ENCODE measurements at regions not wholly inside any gene's neighbourhood (a gene's known extent, or its start where the extent isn't known, plus 50 kb on each side); places are given as distances from the start of the nearest gene placed in this dataset.

GRCh38 chr1:98480271-98480670 is 181.2 kb upstream of the SNX7 start:
- no peak for DNase-seq (ENCODE audit: low spot score)

- DNase-seq (ENCODE audit: low spot score) = no peak
Measured at GRCh38 chr1:98478121-98478520, 183.4 kb upstream of the SNX7 start.

DNA sequence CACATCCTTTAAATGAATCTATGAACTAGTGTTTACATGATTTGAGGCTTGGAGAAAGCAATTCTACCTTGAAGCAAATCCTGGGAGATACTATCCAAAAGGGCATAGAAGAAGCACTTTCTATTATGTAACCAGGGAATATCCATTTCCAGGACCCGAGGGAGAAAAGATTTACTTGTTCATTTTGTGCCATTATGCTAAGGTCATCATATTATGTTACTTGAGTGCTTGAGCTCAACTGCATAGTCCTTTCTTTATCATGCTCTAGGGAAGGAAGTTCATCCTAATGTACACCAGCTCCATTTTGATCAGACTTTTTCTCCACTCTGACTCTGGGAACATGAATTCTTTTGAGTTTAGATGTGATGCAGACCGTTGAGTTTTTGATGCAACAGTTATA is 188.6 kb upstream of the SNX7 start:
- DNase-seq (ENCODE audit: low spot score) = no peak

DNA sequence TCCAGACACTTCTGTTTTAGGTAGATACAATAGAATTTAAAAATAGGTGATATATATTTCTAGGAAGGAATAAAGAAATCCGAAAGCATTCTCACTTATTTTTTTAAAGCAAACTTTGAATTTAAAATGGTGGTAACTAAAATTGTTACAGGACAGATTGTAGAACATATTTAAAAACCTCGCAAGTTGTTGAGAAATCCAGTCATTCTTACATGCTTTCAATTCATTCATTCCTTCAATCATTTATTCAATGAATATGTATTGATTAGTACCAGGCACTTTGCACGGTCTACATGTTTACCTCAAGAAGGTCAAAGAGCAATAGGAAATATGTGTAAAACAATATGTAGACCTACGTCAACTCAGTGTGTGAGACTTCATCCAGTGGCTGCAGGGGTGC is 189.9 kb upstream of the SNX7 start:
- no peak for DNase-seq (ENCODE audit: low spot score)

DNA sequence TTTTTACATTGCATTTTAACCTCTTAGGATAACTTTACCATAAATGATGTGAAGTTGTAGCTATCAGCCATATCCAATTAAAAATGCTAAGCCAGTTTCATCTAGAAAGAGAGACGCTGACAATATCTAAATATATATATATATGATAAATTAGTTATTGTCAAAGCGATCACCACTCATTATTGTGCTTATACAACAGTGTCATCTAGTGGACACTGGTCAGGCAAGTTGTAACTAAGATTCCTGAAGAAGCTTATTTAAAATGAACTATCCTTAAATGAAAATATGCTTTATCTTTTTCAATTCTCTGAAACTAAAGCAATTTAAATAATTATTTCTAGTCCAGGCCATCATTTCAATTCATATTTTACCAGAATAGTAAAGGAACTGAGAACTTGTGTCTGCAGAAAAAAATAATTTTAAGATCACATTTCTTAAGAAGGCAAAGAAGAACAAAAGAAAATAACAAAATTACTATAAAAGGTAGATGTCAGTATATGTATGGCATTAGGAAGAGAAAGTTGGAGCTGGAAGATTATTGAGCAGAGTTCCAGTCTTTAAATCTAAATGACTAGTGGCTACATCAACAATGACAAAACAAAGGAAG is 193.3 kb upstream of the SNX7 start:
- peak; percentile 64 for DNase-seq (ENCODE audit: low spot score)

DNA sequence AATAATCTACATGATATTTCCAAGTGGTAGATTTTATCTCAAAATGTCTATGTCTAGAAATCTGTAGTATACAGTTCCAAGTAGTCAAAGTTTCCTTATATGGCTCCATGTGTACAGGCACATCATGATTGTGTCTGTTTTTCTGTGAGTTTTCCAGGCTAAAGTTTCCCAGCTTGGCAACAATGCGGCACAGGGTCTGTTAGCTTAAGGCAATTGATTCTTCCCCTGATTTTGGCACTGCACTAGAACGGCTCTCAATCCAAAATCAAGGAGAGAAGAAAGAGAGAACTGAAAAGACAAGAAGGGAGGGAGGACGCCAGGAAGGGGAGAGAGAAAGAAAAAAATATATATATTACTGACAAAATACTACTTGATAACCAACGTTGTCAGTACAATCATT is 193.9 kb upstream of the SNX7 start:
- DNase-seq (ENCODE audit: low spot score) = no peak

GRCh38 chr1:98467122-98467521 is 194.4 kb upstream of the SNX7 start:
- no peak for DNase-seq (ENCODE audit: low spot score)

DNA sequence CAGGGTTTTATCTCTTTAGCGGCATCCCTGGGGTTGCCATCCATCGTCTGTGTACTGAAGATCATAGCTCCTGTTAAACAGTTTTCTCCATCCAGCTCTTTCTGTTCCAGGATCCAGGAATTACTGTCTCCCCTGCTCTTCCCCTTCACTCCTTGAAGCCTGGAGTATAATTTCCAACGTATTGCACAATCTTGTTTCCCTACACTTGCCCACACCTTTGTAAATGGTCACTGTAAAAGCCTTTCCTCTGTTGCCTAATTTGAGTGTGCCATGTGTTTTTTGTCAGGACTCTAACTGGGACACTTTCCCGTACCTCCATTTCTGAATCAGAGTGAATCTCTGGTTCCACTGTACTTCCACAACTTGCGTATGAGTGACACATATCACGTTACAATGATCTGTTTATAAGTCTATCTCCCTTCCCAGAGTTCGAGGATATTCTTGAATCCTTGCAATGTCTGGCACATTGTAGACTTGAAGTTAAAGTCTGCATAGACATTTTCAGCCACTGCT is 199.6 kb upstream of the SNX7 start:
- no peak for DNase-seq (ENCODE audit: low spot score)

GRCh38 chr1:98460136-98460535 is 201.4 kb upstream of the SNX7 start:
- no peak for DNase-seq (ENCODE audit: low spot score)

- no peak for DNase-seq (ENCODE audit: low spot score)
Measured at GRCh38 chr1:98459486-98459870, 202.0 kb upstream of the SNX7 start.

- DNase-seq (ENCODE audit: low spot score) = no peak
Measured at GRCh38 chr1:98458511-98459485, 202.7 kb upstream of the SNX7 start.

- DNase-seq (ENCODE audit: low spot score) = no peak
Measured at GRCh38 chr1:98457248-98457647, 204.3 kb upstream of the SNX7 start.

GRCh38 chr1:98454666-98455065 is 206.9 kb upstream of the SNX7 start:
- no peak for DNase-seq (ENCODE audit: low spot score)

GRCh38 chr1:98453066-98453465 is 208.5 kb upstream of the SNX7 start:
- no peak for DNase-seq (ENCODE audit: low spot score)

DNA sequence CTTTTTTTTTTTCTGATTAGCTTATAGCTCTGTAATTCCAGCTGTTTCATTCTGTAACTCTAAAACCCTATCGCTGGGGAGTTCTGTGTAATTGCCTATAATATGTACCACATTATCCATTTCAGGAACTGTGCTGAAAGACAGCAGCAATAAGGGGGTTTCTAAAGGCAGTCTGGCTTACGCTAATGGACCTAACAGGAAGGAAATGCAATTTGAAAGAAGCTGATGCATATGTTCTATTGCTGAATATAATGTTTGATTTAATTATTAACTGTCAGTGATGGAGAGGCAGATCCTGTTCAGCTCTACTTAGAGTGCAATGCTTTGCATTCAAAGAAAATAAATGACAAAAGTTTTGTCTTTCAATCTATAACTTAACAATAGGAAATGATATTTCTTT is 209.4 kb upstream of the SNX7 start:
- no peak for DNase-seq (ENCODE audit: low spot score)

- no peak for DNase-seq (ENCODE audit: low spot score)
Measured at GRCh38 chr1:98441281-98441680, 220.2 kb upstream of the SNX7 start.

DNA sequence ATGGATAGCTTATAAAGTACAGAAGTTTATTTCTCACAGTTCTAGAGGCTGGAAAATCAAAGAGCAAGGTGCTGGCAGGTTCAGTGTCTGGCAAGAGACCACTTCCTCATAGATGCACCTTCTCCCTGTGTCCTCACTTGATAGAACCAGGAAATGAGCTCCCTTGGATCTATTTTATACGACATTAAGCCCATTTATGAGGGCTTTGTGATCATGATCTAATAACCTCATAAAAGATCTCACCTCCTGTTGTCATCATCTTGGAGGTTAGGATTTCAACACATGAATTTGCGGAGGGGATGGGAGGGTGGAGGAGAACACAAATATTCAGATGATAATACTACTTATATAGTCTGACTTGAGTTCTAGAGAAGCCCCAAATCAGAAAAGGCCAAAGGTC is 222.1 kb upstream of the SNX7 start:
- DNase-seq (ENCODE audit: low spot score) = no peak

- DNase-seq (ENCODE audit: low spot score) = no peak
Measured at GRCh38 chr1:98437540-98437939, 224.0 kb upstream of the SNX7 start.

DNA sequence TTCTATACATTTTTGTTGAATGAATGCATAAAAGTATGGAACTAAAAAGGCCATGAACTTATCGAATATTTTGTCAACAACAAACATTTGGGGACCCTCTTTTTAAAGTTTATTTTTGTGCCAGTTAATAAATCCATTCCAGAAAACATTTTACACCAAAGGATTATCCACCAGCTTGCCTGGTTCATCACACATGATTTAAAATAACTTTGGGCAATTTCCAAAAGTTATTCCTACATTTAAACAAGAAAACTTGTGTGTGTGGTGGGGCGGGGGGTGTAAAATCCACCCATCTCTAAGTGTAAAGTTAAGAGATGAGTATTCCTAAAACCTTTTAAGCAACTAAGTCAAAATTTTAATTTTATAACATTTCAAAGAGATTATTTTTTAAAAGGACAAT is 224.5 kb upstream of the SNX7 start:
- no peak for DNase-seq (ENCODE audit: low spot score)

DNA sequence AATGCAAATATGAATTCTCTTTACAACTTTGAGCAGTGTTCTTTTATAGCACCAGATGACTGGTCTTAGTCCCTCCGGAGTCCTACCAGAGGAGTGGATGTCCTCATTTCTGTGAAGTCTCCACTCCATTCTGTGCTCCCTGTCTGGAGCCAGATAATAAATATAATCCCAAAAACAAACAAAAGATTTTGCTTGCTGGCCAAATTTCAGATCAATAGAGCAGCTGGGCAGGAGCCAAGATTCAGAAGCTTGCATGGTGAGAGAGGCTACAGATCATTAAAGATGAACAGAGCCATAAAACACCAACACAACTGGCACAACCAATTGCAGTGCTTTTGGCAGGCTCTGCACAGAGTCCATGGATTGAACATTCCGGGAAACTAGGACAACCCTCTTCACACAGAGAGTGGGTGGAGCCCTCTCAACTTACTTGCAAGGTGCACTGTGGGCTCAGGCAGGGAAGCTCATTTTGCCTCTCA is 231.5 kb upstream of the SNX7 start:
- DNase-seq (ENCODE audit: low spot score) = no peak

GRCh38 chr1:98428864-98429263 is 232.7 kb upstream of the SNX7 start:
- DNase-seq (ENCODE audit: low spot score) = peak; percentile 6

DNA sequence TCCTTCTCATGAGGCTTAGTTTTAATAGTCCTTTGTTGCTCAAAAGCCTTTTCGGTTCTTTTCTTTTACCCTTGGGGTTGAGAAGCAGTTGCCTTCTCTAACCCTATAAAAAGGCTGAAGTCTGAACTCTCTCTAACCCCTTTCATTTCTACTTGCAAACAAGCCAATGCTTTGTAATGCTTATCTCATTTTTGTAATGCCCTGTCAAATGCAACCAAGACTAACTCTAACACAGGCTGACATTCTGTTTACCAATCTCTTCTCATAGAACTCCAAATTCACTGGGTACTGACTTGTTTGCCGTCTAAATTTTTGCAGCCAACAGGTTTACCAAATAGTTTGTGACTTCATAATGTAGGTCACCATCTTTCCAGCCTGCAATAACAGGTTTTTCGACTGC is 233.9 kb upstream of the SNX7 start:
- no peak for DNase-seq (ENCODE audit: low spot score)

- no peak for DNase-seq (ENCODE audit: low spot score)
Measured at GRCh38 chr1:98426092-98426491, 235.4 kb upstream of the SNX7 start.

All from NAMALWA (cell line).